GM12891 (cell line): ENCODE measurements at regions not wholly inside any gene's neighbourhood (a gene's known extent, or its start where the extent isn't known, plus 50 kb on each side); places are given as distances from the start of the nearest gene placed in this dataset.

Source experiments
- PAX5 ChIP-seq: IDR thresholded peaks from 2 replicates; pipeline ENCODE4 v1.6.1; 2011; ENCODE audit warnings: low read length, moderate library complexity, mild to moderate bottlenecking; ENCODE audit not compliant: insufficient read depth, severe bottlenecking
- POLR2A ChIP-seq: IDR thresholded peaks from 2 replicates; pipeline ENCODE4 v1.6.1; 2011; ENCODE audit warnings: low read depth, low read length, control low read depth
- POLR2AphosphoS5 ChIP-seq: IDR thresholded peaks from 2 replicates; pipeline ENCODE4 v1.6.1; 2011; ENCODE audit warnings: low read depth, low read length, control low read depth
- SPI1 ChIP-seq: IDR thresholded peaks from 2 replicates; pipeline ENCODE4 v1.6.1; 2011; ENCODE audit warnings: low read depth, low read length, control low read depth
- TAF1 ChIP-seq: IDR thresholded peaks from 2 replicates; pipeline ENCODE4 v1.6.1; 2011; ENCODE audit warnings: low read depth, low read length, control low read depth

DNA sequence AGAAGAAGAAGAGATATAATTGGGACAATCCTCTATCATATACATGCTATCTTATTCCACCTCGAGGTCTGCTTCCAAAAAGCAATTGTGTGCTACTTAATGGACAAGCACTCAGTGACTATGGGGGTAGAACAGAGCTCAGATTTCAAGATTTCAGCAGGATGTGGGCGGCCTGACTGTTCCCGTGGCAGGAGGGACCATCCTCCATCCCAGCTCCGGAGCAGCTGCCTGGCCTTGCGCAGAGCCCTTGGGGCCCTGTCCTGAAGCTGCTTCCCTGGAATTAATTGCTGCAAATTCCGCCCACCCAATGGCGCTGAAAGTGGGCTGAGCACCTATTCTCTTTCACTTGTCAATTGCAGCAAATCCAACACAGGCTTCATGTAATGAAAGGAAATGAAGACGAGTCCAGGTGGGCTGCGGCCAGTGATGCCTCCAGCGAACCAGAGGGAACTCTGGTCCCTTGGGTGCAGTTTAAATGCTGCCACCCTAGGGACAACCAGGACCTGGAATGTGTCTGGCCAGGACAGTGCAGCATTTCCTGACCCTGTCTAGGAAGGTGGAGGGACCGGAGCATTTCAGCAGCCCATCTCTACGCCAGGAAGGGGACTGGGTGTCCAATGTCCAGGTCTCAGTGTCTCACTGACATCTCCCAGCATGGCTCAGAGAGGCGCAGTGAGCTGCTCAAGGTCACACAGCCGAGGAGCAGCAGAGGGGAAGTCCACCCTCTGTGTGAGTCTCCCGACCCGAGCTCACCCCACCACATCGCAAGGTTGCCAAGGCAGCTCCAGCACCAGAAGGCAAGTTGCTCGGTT is 50.5 kb upstream of the FCN1 start:
- TF ChIP-seq POLR2A (no peak), TAF1 (no peak), POLR2AphosphoS5 (no peak), PAX5 (no peak), SPI1 (no peak)
